ENCODE measurements at regions not wholly inside any gene's neighbourhood (a gene's known extent, or its start where the extent isn't known, plus 50 kb on each side); places are given as distances from the start of the nearest gene placed in this dataset.

DNA sequence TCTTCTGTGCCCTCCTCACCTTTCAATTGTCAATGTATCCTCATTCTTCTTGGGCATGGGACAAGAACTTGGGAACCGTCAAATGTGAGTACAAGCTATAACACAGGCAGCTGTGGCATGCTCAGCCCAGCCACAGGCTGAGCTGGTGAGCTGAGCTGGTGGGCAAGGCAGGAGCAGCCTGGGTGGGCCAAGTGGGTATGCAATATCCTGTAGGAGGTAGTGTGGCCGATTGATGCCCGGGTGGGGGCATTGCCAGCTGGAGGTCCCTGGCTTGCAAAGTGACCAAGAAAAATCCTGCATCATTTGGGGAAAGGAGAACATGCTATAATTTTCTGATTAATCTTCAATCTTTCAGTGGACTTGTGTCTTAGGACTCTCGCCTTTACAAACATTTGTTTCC, 507.2 kb upstream of the SLC10A2 start:
- Histone ChIP-seq H3K4me2 (ENCODE audit: low read length) (no peak overlapping the region), H3K9me3 (ENCODE audit: low read length) (no peaks in the 10 kb centered on the region), H3K79me2 (ENCODE audit: insufficient read depth, low read depth, low read length) (no peaks in the 10 kb centered on the region), H3K27ac (ENCODE audit: low read depth, low read length, poor library complexity, severe bottlenecking) (no peak overlapping the region), H3K36me3 (ENCODE audit: insufficient read depth, low read length) (no peaks in the 10 kb centered on the region), H3K9me2 (ENCODE audit: insufficient read depth, low read length) (no peaks in the 10 kb centered on the region), H3K4me1 (ENCODE audit: insufficient read depth, low read length, poor library complexity, severe bottlenecking) (no peaks in the 10 kb centered on the region), H3K4me3 (ENCODE audit: low read depth, low read length, poor library complexity, severe bottlenecking) (no peak overlapping the region), H2AFZ (ENCODE audit: low read length) (no peak overlapping the region), H4K20me1 (ENCODE audit: insufficient read depth, low read length) (no peaks in the 10 kb centered on the region)
- ChIA-PET POLR2A (no interaction called here), CTCF (ENCODE audit: unreplicated experiment) (no interaction called here)
- no peak for DNase-seq (ENCODE audit: low spot score)
- no TSS peak for BruUV-seq (replicated peaks)
- intact Hi-C loops (cut with micrococcal nuclease; ENCODE audit: unreplicated experiment): no loop called here
- TF ChIP-seq, protein P1, sequence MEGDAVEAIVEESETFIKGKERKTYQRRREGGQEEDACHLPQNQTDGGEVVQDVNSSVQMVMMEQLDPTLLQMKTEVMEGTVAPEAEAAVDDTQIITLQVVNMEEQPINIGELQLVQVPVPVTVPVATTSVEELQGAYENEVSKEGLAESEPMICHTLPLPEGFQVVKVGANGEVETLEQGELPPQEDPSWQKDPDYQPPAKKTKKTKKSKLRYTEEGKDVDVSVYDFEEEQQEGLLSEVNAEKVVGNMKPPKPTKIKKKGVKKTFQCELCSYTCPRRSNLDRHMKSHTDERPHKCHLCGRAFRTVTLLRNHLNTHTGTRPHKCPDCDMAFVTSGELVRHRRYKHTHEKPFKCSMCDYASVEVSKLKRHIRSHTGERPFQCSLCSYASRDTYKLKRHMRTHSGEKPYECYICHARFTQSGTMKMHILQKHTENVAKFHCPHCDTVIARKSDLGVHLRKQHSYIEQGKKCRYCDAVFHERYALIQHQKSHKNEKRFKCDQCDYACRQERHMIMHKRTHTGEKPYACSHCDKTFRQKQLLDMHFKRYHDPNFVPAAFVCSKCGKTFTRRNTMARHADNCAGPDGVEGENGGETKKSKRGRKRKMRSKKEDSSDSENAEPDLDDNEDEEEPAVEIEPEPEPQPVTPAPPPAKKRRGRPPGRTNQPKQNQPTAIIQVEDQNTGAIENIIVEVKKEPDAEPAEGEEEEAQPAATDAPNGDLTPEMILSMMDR (conservative IDR thresholded peaks at IDR 0.05; ENCODE audit: low read length): no peak
- TF ChIP-seq EZH2phosphoT487 (IDR thresholded peaks at IDR 0.05; ENCODE audit: borderline replicate concordance, low read depth, low read length): no peak

DNA sequence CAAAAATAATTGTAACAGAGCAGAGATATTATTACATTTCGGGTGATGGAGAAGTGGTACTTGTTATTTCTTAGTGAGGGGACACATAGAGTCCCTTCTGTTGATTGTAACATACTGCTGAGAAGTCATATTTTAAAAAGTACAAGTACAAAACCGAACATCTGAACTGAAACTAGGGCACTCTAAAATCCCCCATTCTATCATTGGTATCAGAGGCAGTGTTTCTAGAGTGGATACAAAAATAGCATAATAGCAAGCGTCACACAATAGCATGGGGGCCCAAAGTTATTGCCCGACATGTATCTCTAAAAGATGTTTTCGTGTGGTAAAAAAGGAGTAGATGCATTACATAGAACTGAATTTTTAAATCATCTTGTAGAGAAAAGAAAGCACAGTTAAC, 502.1 kb upstream of the SLC10A2 start:
- no peaks in the 10 kb centered on the region for H4K20me1 ChIP-seq (ENCODE audit: insufficient read depth, low read length)
- POLR2A ChIA-PET: no interaction called here
- intact Hi-C loops (cut with micrococcal nuclease; ENCODE audit: unreplicated experiment): no loop called here
- H2AFZ ChIP-seq (ENCODE audit: low read length): no peak overlapping the region
- H3K27ac ChIP-seq (ENCODE audit: low read depth, low read length, poor library complexity, severe bottlenecking): no peak overlapping the region
- no peaks in the 10 kb centered on the region for H3K9me2 ChIP-seq (ENCODE audit: insufficient read depth, low read length)
- no peaks in the 10 kb centered on the region for H3K9me3 ChIP-seq (ENCODE audit: low read length)
- no peak overlapping the region for H3K4me2 ChIP-seq (ENCODE audit: low read length)
- TF ChIP-seq EZH2phosphoT487 (IDR thresholded peaks at IDR 0.05; ENCODE audit: borderline replicate concordance, low read depth, low read length): no peak
- TF ChIP-seq, protein P1 (conservative IDR thresholded peaks at IDR 0.05; ENCODE audit: low read length): no peak
- no peak overlapping the region for H3K4me3 ChIP-seq (ENCODE audit: low read depth, low read length, poor library complexity, severe bottlenecking)
- no peaks in the 10 kb centered on the region for H3K79me2 ChIP-seq (ENCODE audit: insufficient read depth, low read depth, low read length)
- no peaks in the 10 kb centered on the region for H3K4me1 ChIP-seq (ENCODE audit: insufficient read depth, low read length, poor library complexity, severe bottlenecking)
- CTCF ChIA-PET (ENCODE audit: unreplicated experiment): no interaction called here
- BruUV-seq (replicated peaks): no TSS peak
- no peak for DNase-seq (ENCODE audit: low spot score)
- no peaks in the 10 kb centered on the region for H3K36me3 ChIP-seq (ENCODE audit: insufficient read depth, low read length)

DNA sequence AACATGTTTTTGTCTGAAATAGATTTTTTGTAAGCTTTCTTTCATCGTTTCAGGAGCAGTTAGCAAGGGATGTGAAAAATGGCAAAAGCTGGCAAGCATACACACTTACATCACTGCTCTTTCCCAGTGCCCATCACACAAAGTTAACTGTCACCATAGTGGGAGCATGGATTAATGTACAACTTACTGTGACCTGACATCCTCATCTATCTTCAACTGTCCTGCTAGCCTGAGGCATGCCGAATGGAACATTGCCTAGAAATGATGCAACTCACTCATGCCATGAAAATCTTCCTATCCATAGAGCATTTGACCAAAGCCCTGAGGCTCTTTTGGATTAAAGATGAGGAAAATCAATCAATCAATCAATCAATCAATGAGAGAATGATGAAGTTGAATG, 491.7 kb upstream of the SLC10A2 start:
- Histone ChIP-seq H3K9me2 (ENCODE audit: insufficient read depth, low read length) (no peaks in the 10 kb centered on the region), H3K9me3 (ENCODE audit: low read length) (no peaks in the 10 kb centered on the region), H2AFZ (ENCODE audit: low read length) (no peak overlapping the region), H4K20me1 (ENCODE audit: insufficient read depth, low read length) (no peaks in the 10 kb centered on the region), H3K79me2 (ENCODE audit: insufficient read depth, low read depth, low read length) (no peaks in the 10 kb centered on the region), H3K27ac (ENCODE audit: low read depth, low read length, poor library complexity, severe bottlenecking) (no peak overlapping the region), H3K36me3 (ENCODE audit: insufficient read depth, low read length) (no peaks in the 10 kb centered on the region), H3K4me1 (ENCODE audit: insufficient read depth, low read length, poor library complexity, severe bottlenecking) (no peaks in the 10 kb centered on the region), H3K4me2 (ENCODE audit: low read length) (no peak overlapping the region), H3K4me3 (ENCODE audit: low read depth, low read length, poor library complexity, severe bottlenecking) (no peak overlapping the region)
- no peak for DNase-seq (ENCODE audit: low spot score)
- intact Hi-C loops (cut with micrococcal nuclease; ENCODE audit: unreplicated experiment): no loop called here
- POLR2A ChIA-PET: no interaction called here
- BruUV-seq (replicated peaks): no TSS peak
- CTCF ChIA-PET (ENCODE audit: unreplicated experiment): no interaction called here
- TF ChIP-seq EZH2phosphoT487 (IDR thresholded peaks at IDR 0.05; ENCODE audit: borderline replicate concordance, low read depth, low read length): no peak
- TF ChIP-seq, protein P1 (conservative IDR thresholded peaks at IDR 0.05; ENCODE audit: low read length): no peak

Data from OCI-LY7 (cell line).